A673 (cell line): ENCODE measurements at regions not wholly inside any gene's neighbourhood (a gene's known extent, or its start where the extent isn't known, plus 50 kb on each side); places are given as distances from the start of the nearest gene placed in this dataset.

Experiments used
- EZH2 ChIP-seq: fragments of 200-600 bp; sonication (generic); IDR thresholded peaks from 2 replicates; pipeline ENCODE4 v1.6.1; 2017; ENCODE audit warnings: borderline replicate concordance, low read depth, mild to moderate bottlenecking, mixed read lengths, antibody characterized with exemption, low read length; ENCODE audit not compliant: poor library complexity, severe bottlenecking
- TF ChIP-seq, protein P1 (sequence below): fragments of 300-800, 200-600 bp; sonication (generic); conservative IDR thresholded peaks from 2 replicates; pipeline ENCODE4 v1.5.1; 2017; ENCODE audit warnings: low read depth, mild to moderate bottlenecking, antibody characterized with exemption, low read length, moderate library complexity, mixed read lengths

- TF ChIP-seq, protein P1, sequence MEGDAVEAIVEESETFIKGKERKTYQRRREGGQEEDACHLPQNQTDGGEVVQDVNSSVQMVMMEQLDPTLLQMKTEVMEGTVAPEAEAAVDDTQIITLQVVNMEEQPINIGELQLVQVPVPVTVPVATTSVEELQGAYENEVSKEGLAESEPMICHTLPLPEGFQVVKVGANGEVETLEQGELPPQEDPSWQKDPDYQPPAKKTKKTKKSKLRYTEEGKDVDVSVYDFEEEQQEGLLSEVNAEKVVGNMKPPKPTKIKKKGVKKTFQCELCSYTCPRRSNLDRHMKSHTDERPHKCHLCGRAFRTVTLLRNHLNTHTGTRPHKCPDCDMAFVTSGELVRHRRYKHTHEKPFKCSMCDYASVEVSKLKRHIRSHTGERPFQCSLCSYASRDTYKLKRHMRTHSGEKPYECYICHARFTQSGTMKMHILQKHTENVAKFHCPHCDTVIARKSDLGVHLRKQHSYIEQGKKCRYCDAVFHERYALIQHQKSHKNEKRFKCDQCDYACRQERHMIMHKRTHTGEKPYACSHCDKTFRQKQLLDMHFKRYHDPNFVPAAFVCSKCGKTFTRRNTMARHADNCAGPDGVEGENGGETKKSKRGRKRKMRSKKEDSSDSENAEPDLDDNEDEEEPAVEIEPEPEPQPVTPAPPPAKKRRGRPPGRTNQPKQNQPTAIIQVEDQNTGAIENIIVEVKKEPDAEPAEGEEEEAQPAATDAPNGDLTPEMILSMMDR, result no peak
- no peak for TF ChIP-seq EZH2
Observed at GRCh38 chr9:16138561-16139491, 586.0 kb downstream of the CCDC171 start.
